ENCODE measurements at regions not wholly inside any gene's neighbourhood (a gene's known extent, or its start where the extent isn't known, plus 50 kb on each side); places are given as distances from the start of the nearest gene placed in this dataset.

- TF ChIP-seq POLR2A (IDR thresholded peaks at IDR 0.05), result no peak
- TF ChIP-seq, protein P1, sequence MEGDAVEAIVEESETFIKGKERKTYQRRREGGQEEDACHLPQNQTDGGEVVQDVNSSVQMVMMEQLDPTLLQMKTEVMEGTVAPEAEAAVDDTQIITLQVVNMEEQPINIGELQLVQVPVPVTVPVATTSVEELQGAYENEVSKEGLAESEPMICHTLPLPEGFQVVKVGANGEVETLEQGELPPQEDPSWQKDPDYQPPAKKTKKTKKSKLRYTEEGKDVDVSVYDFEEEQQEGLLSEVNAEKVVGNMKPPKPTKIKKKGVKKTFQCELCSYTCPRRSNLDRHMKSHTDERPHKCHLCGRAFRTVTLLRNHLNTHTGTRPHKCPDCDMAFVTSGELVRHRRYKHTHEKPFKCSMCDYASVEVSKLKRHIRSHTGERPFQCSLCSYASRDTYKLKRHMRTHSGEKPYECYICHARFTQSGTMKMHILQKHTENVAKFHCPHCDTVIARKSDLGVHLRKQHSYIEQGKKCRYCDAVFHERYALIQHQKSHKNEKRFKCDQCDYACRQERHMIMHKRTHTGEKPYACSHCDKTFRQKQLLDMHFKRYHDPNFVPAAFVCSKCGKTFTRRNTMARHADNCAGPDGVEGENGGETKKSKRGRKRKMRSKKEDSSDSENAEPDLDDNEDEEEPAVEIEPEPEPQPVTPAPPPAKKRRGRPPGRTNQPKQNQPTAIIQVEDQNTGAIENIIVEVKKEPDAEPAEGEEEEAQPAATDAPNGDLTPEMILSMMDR (IDR thresholded peaks at IDR 0.05), result no peak
Measured at GRCh38 chr9:81030027-81030426, 659.3 kb downstream of the TLE1 start.
